SJCRH30 (cell line): ENCODE measurements at regions not wholly inside any gene's neighbourhood (a gene's known extent, or its start where the extent isn't known, plus 50 kb on each side); places are given as distances from the start of the nearest gene placed in this dataset.
"Not testable (repeated sequence)": the region's sequence is repeated elsewhere in the genome, so short reads cannot be mapped to it uniquely, and the experiment has no call there.

ENCODE experiments used
- DNase-seq, 2 experiments: peaks; one replicate each; pipeline ENCODE4 v3.0.0-alpha.2; 2015 to 2020
- H3K27ac ChIP-seq: fragments of 250-450 bp; sonication (Bioruptor Pico); 2 replicates; pipeline ENCODE4 v1.5.1; 2020; ENCODE audit warnings: mild to moderate bottlenecking, moderate library complexity
- H3K27me3 ChIP-seq: fragments of 250-450 bp; sonication (Bioruptor Pico); 2 replicates; pipeline ENCODE4 v1.5.1; 2020; ENCODE audit warnings: mild to moderate bottlenecking, moderate library complexity
- H3K36me3 ChIP-seq: fragments of 250-450 bp; sonication (Bioruptor Pico); 2 replicates; pipeline ENCODE4 v1.5.1; 2020; ENCODE audit warnings: mild to moderate bottlenecking, moderate library complexity
- H3K4me1 ChIP-seq: fragments of 250-450 bp; sonication (Bioruptor Pico); 2 replicates; pipeline ENCODE4 v1.5.1; 2020; ENCODE audit warnings: mild to moderate bottlenecking, moderate library complexity
- H3K4me3 ChIP-seq: fragments of 250-450 bp; sonication (Bioruptor Pico); 2 replicates; pipeline ENCODE4 v1.5.1; 2020; ENCODE audit warnings: mild to moderate bottlenecking, moderate library complexity
- H3K9me3 ChIP-seq: fragments of 250-450 bp; sonication (Bioruptor Pico); replicated peaks from 2 replicates; pipeline ENCODE4 v1.5.1; 2020; ENCODE audit warnings: mild to moderate bottlenecking, moderate library complexity

GRCh38 chr18:26631135-26631534 lies 82.8 kb upstream of the KCTD1 start:
- Histone ChIP-seq H3K27ac (no peak overlapping the region), H3K27me3 (no peaks in the 10 kb centered on the region), H3K36me3 (no peaks in the 10 kb centered on the region), H3K9me3 (no peaks in the 10 kb centered on the region), H3K4me3 (no peak overlapping the region), H3K4me1 (no peaks in the 10 kb centered on the region)
- DNase-seq, result no peak

GRCh38 chr18:26630596-26630995 lies 82.2 kb upstream of the KCTD1 start:
- DNase-seq, result no peak
- H3K9me3 ChIP-seq, result no peaks in the 10 kb centered on the region
- H3K4me1 ChIP-seq, result no peaks in the 10 kb centered on the region
- no peak overlapping the region for H3K4me3 ChIP-seq
- H3K36me3 ChIP-seq, result no peaks in the 10 kb centered on the region
- no peaks in the 10 kb centered on the region for H3K27me3 ChIP-seq
- H3K27ac ChIP-seq, result no peak overlapping the region

GRCh38 chr18:26628017-26628416 lies 79.7 kb upstream of the KCTD1 start:
- H3K27me3 ChIP-seq, result no peaks in the 10 kb centered on the region
- H3K4me1 ChIP-seq, result no peaks in the 10 kb centered on the region
- no peaks in the 10 kb centered on the region for H3K36me3 ChIP-seq
- H3K9me3 ChIP-seq, result no peaks in the 10 kb centered on the region
- no peak overlapping the region for H3K27ac ChIP-seq
- DNase-seq, result no peak
- H3K4me3 ChIP-seq, result no peak overlapping the region

- no peaks in the 10 kb centered on the region for H3K36me3 ChIP-seq
- H3K9me3 ChIP-seq, result no peaks in the 10 kb centered on the region
- H3K4me1 ChIP-seq, result no peaks in the 10 kb centered on the region
- no peaks in the 10 kb centered on the region for H3K27me3 ChIP-seq
- H3K4me3 ChIP-seq, result no peak overlapping the region
- no peak for DNase-seq
- no peak overlapping the region for H3K27ac ChIP-seq
Measured at GRCh38 chr18:26624443-26624842, 76.1 kb upstream of the KCTD1 start.

GRCh38 chr18:26623314-26623713 lies 75.0 kb upstream of the KCTD1 start:
- H3K4me3 ChIP-seq, H3K27me3 ChIP-seq, H3K4me1 ChIP-seq, H3K9me3 ChIP-seq, DNase-seq, H3K36me3 ChIP-seq, H3K27ac ChIP-seq: not testable (repeated sequence)

- no peaks in the 10 kb centered on the region for H3K36me3 ChIP-seq
- H3K27me3 ChIP-seq, result no peaks in the 10 kb centered on the region
- H3K4me3 ChIP-seq, result no peak overlapping the region
- no peak overlapping the region for H3K27ac ChIP-seq
- no peaks in the 10 kb centered on the region for H3K9me3 ChIP-seq
- H3K4me1 ChIP-seq, result peaks cover 4% of the 10 kb centered on the region; the same call in 1 of the 2 replicates
- peak; percentile 13 to 34 for DNase-seq
Measured at GRCh38 chr18:26621161-26622026, 73.0 kb upstream of the KCTD1 start.

GRCh38 chr18:26619350-26619749 lies 71.0 kb upstream of the KCTD1 start:
- H3K4me3 ChIP-seq, result no peak overlapping the region

GRCh38 chr18:26618135-26618534 lies 69.8 kb upstream of the KCTD1 start:
- Histone ChIP-seq H3K27me3 (no peaks in the 10 kb centered on the region), H3K36me3 (no peaks in the 10 kb centered on the region), H3K4me1 (peaks cover 4% of the 10 kb centered on the region; the same call in 1 of the 2 replicates), H3K9me3 (no peaks in the 10 kb centered on the region), H3K4me3 (no peak overlapping the region), H3K27ac (no peak overlapping the region)
- DNase-seq, result no peak

More at GRCh38 chr18:26619350-26619749, 71.0 kb upstream of the KCTD1 start:
- Histone ChIP-seq H3K36me3 (no peaks in the 10 kb centered on the region), H3K27me3 (no peaks in the 10 kb centered on the region), H3K9me3 (no peaks in the 10 kb centered on the region), H3K27ac (no peak overlapping the region), H3K4me1 (peaks cover 4% of the 10 kb centered on the region; the same call in 1 of the 2 replicates)
- DNase-seq, result no peak

- no peaks in the 10 kb centered on the region for H3K9me3 ChIP-seq
- DNase-seq, result peak; percentile 9 to 18
- H3K27me3 ChIP-seq, result no peaks in the 10 kb centered on the region
- H3K4me1 ChIP-seq, result peaks cover 4% of the 10 kb centered on the region; the same call in 1 of the 2 replicates
- no peak overlapping the region for H3K27ac ChIP-seq
- no peaks in the 10 kb centered on the region for H3K36me3 ChIP-seq
- H3K4me3 ChIP-seq, result no peak overlapping the region
Measured at GRCh38 chr18:26617151-26617554, 68.8 kb upstream of the KCTD1 start.

GRCh38 chr18:26614374-26614773 lies 66.0 kb upstream of the KCTD1 start:
- H3K4me3 ChIP-seq, result no peak overlapping the region
- H3K27me3 ChIP-seq, result no peaks in the 10 kb centered on the region
- no peaks in the 10 kb centered on the region for H3K9me3 ChIP-seq
- no peaks in the 10 kb centered on the region for H3K36me3 ChIP-seq
- H3K4me1 ChIP-seq, result peaks cover 4% of the 10 kb centered on the region; the same call in 1 of the 2 replicates
- DNase-seq, result no peak
- no peak overlapping the region for H3K27ac ChIP-seq
